GM12873 (cell line): ENCODE measurements at regions not wholly inside any gene's neighbourhood (a gene's known extent, or its start where the extent isn't known, plus 50 kb on each side); places are given as distances from the start of the nearest gene placed in this dataset.

Source experiments
- CTCF ChIP-seq: IDR thresholded peaks from 2 replicates; pipeline ENCODE4 v1.5.1; 2012; ENCODE audit warnings: low read depth, mild to moderate bottlenecking, moderate library complexity, low read length, control low read depth; ENCODE audit not compliant: insufficient read depth; ENCODE audit errors: missing control alignments

- no peak for TF ChIP-seq CTCF
Observed at GRCh38 chr5:88058625-88059024, 210.0 kb downstream of the TMEM161B start.

GRCh38 chr5:88051148-88051547 lies 217.5 kb downstream of the TMEM161B start:
- no peak for TF ChIP-seq CTCF

- TF ChIP-seq CTCF = no peak
Observed at GRCh38 chr5:88049737-88050136, 218.9 kb downstream of the TMEM161B start.

GRCh38 chr5:88049156-88049555 lies 219.5 kb downstream of the TMEM161B start:
- TF ChIP-seq CTCF = no peak

- no peak for TF ChIP-seq CTCF
Observed at GRCh38 chr5:88045931-88046461, 222.6 kb downstream of the TMEM161B start.

- no peak for TF ChIP-seq CTCF
Observed at GRCh38 chr5:88045165-88045564, 223.5 kb downstream of the TMEM161B start.

GRCh38 chr5:88034520-88034919 lies 234.1 kb downstream of the TMEM161B start:
- TF ChIP-seq CTCF = no peak
